ENCODE measurements at regions not wholly inside any gene's neighbourhood (a gene's known extent, or its start where the extent isn't known, plus 50 kb on each side); places are given as distances from the start of the nearest gene placed in this dataset.

DNA sequence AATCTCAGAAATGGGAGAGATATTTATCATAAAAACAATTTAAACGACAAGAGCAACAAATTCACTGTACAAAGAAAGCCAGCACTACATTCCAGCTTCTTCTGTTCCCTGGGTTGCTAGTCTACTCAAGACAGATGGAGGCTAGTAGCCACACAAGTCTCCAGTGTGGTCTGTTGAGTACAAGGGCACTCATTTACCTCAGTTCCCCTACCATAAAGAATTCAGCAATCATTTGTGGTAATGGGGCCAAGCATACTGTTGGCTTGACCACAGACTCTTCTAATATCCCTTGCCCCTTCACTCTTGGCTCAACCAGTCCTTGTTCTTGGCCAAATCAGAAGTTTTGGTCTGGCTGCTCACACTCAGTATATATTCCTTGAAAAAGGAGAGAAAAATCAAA lies 212.3 kb downstream of the COX18 start:
- no peak overlapping the region for H2BK20ac ChIP-seq (ENCODE audit: low read depth, low read length)
- in situ Hi-C loops (cut with MboI; ENCODE audit: low sequenced_read_pairs) (no loop called here), intact Hi-C loops (cut with micrococcal nuclease) (no loop called here), dilution Hi-C loops (cut with HindIII; ENCODE audit: low sequenced_read_pairs, unreplicated experiment) (no loop called here)
- H3K36me3 ChIP-seq (ENCODE audit: control insufficient read depth, insufficient read depth, low read length), result no peaks in the 10 kb centered on the region
- no peak overlapping the region for H2AFZ ChIP-seq (replicated peaks; ENCODE audit: low read length, poor library complexity)
- no peak overlapping the region for H4K5ac ChIP-seq (ENCODE audit: low read depth, low read length)
- no peak overlapping the region for H4K8ac ChIP-seq (ENCODE audit: low read depth in 2 of 2, low read length in 2 of 2)
- TF ChIP-seq, protein P1, sequence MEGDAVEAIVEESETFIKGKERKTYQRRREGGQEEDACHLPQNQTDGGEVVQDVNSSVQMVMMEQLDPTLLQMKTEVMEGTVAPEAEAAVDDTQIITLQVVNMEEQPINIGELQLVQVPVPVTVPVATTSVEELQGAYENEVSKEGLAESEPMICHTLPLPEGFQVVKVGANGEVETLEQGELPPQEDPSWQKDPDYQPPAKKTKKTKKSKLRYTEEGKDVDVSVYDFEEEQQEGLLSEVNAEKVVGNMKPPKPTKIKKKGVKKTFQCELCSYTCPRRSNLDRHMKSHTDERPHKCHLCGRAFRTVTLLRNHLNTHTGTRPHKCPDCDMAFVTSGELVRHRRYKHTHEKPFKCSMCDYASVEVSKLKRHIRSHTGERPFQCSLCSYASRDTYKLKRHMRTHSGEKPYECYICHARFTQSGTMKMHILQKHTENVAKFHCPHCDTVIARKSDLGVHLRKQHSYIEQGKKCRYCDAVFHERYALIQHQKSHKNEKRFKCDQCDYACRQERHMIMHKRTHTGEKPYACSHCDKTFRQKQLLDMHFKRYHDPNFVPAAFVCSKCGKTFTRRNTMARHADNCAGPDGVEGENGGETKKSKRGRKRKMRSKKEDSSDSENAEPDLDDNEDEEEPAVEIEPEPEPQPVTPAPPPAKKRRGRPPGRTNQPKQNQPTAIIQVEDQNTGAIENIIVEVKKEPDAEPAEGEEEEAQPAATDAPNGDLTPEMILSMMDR (conservative IDR thresholded peaks at IDR 0.05; ENCODE audit: low read depth, low read length), result no peak
- TF ChIP-seq RFX5 (IDR thresholded peaks at IDR 0.05; ENCODE audit: low read depth, low read length) (no peak), POLR2A (IDR thresholded peaks at IDR 0.05; ENCODE audit: low read depth, low read length) (no peak), CHD1 (IDR thresholded peaks at IDR 0.05; ENCODE audit: low read depth, low read length) (no peak), BHLHE40 (IDR thresholded peaks at IDR 0.05; ENCODE audit: low read depth, low read length) (no peak), MAZ (IDR thresholded peaks at IDR 0.05; ENCODE audit: borderline replicate concordance, low read depth, low read length) (no peak), FOS (IDR thresholded peaks at IDR 0.05; ENCODE audit: low read depth, low read length) (no peak), RAD21 (IDR thresholded peaks at IDR 0.05; ENCODE audit: low read length) (no peak), RCOR1 (IDR thresholded peaks at IDR 0.05; ENCODE audit: insufficient replicate concordance, low read length) (no peak), MAFK (IDR thresholded peaks at IDR 0.05; ENCODE audit: low read depth, low read length) (no peak), SMC3 (IDR thresholded peaks at IDR 0.05; ENCODE audit: low read depth, low read length) (no peak), CEBPB (IDR thresholded peaks at IDR 0.05; ENCODE audit: low read depth, low read length) (no peak), MXI1 (IDR thresholded peaks at IDR 0.05; ENCODE audit: borderline replicate concordance, low read depth, low read length) (no peak), NFE2L2 (IDR thresholded peaks at IDR 0.05; ENCODE audit: low read depth, low read length) (no peak)
- TF ChIP-seq, protein P2, sequence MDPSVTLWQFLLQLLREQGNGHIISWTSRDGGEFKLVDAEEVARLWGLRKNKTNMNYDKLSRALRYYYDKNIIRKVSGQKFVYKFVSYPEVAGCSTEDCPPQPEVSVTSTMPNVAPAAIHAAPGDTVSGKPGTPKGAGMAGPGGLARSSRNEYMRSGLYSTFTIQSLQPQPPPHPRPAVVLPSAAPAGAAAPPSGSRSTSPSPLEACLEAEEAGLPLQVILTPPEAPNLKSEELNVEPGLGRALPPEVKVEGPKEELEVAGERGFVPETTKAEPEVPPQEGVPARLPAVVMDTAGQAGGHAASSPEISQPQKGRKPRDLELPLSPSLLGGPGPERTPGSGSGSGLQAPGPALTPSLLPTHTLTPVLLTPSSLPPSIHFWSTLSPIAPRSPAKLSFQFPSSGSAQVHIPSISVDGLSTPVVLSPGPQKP (IDR thresholded peaks at IDR 0.05; ENCODE audit: borderline replicate concordance, low read depth, low read length), result no peak
- TF ChIP-seq, protein P3, sequence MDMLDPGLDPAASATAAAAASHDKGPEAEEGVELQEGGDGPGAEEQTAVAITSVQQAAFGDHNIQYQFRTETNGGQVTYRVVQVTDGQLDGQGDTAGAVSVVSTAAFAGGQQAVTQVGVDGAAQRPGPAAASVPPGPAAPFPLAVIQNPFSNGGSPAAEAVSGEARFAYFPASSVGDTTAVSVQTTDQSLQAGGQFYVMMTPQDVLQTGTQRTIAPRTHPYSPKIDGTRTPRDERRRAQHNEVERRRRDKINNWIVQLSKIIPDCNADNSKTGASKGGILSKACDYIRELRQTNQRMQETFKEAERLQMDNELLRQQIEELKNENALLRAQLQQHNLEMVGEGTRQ (IDR thresholded peaks at IDR 0.05; ENCODE audit: low read depth, low read length), result no peak
- no peak overlapping the region for H2AK9ac ChIP-seq (replicated peaks; ENCODE audit: low read depth, low read length, poor library complexity)
- no peaks in the 10 kb centered on the region for H3K79me1 ChIP-seq (ENCODE audit: low read depth in 1 of 2, low read length in 2 of 2)
- no peak for ATAC-seq (ENCODE audit: low read depth)
- H3K4me2 ChIP-seq (ENCODE audit: low read depth, low read length), result no peak overlapping the region
- no peak overlapping the region for H3K27ac ChIP-seq (ENCODE audit: insufficient read depth, low read length)
- no peak overlapping the region for H3K9ac ChIP-seq (ENCODE audit: low read depth, low read length)
- H3K9me1 ChIP-seq (ENCODE audit: insufficient read depth, low read length), result no peaks in the 10 kb centered on the region
- H3K56ac ChIP-seq (ENCODE audit: extremely low read depth, insufficient read depth, low read length), result no peak overlapping the region
- ChIA-PET CTCF (no interaction called here), POLR2A (ENCODE audit: unreplicated experiment) (no interaction called here)
- no peak overlapping the region for H2BK120ac ChIP-seq (ENCODE audit: low read depth, low read length)
- DNase-seq, result no peak
- no peaks in the 10 kb centered on the region for H4K20me1 ChIP-seq (ENCODE audit: insufficient read depth, low read length)
- H3K9me3 ChIP-seq (ENCODE audit: control insufficient read depth, insufficient read depth, low read length), result no peaks in the 10 kb centered on the region
- no peak overlapping the region for H3K4ac ChIP-seq (ENCODE audit: low read depth, low read length)
- H2BK5ac ChIP-seq (ENCODE audit: low read depth, low read length, poor library complexity, severe bottlenecking), result no peak overlapping the region
- no peak overlapping the region for H2BK15ac ChIP-seq (ENCODE audit: low read depth, low read length)
- H3K14ac ChIP-seq (replicated peaks; ENCODE audit: low read depth, low read length), result no peak overlapping the region
- H4K91ac ChIP-seq (ENCODE audit: insufficient read depth, low read depth, low read length), result no peak overlapping the region
- H3K18ac ChIP-seq (ENCODE audit: low read depth, low read length), result no peak overlapping the region; the same call in 1 of the 2 replicates
- no peak overlapping the region for H3K23ac ChIP-seq (ENCODE audit: low read depth, low read length)
- BruUV-seq (replicated peaks), result no TSS peak
- WGBS, 2 experiments (ENCODE audit: extremely low coverage in 2 of 2, insufficient read length in 1 of 2), result no CpG with 5 or more reads among the region's 1 CpG
- no peaks in the 10 kb centered on the region for H3K27me3 ChIP-seq (ENCODE audit: control insufficient read depth, insufficient read depth, low read length)
- no peaks in the 10 kb centered on the region for H3K4me1 ChIP-seq (ENCODE audit: control insufficient read depth, insufficient read depth, low read length)
- H2AK5ac ChIP-seq (ENCODE audit: low read depth, low read length), result no peak overlapping the region
- no peak overlapping the region for H3K4me3 ChIP-seq (ENCODE audit: insufficient read depth, low read depth, low read length)

All from IMR-90 (cell line).